Hepatocyte (in vitro differentiated cells): ENCODE measurements at regions not wholly inside any gene's neighbourhood (a gene's known extent, or its start where the extent isn't known, plus 50 kb on each side); places are given as distances from the start of the nearest gene placed in this dataset.

Experiments used
- EZH2 ChIP-seq: fragments of 200-600 bp; sonication (generic); IDR thresholded peaks from 2 replicates; pipeline ENCODE4 v1.6.1; 2016; ENCODE audit warnings: antibody characterized with exemption, mild to moderate bottlenecking, borderline replicate concordance
- EZH2phosphoT487 ChIP-seq: fragments of 200-600 bp; sonication (generic); IDR thresholded peaks from one replicate; pipeline ENCODE4 v1.6.1; 2018; ENCODE audit warnings: antibody characterized with exemption, mild to moderate bottlenecking, low read depth, moderate library complexity; ENCODE audit not compliant: unreplicated experiment, severe bottlenecking
- TF ChIP-seq, protein P1 (sequence below): fragments of 200-600 bp; sonication (generic); IDR thresholded peaks from 2 replicates; pipeline ENCODE4 v1.5.1; 2016; ENCODE audit warnings: antibody characterized with exemption, mild to moderate bottlenecking; ENCODE audit not compliant: poor library complexity

DNA sequence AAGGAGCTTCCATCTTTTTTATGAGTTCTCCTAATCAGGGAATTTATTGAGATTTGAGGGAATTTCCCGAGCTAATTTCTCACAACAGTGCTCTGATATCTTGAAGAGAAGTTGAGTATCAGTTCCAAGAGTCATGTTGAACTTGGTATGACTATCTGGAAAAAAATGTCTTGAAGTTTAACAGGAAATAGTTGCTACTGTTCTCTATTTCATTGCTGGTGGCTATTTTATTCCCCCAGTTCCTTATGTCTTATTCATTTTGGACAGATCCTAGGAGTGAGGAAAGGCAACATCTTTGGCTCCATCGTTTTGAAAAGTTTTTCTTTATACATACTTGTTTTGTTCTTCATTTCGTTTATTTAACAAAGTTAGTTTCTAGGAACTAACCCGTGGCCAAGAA lies 307.8 kb upstream of the AGTR1 start:
- TF ChIP-seq EZH2 (no peak), EZH2phosphoT487 (no peak)
- TF ChIP-seq, protein P1, sequence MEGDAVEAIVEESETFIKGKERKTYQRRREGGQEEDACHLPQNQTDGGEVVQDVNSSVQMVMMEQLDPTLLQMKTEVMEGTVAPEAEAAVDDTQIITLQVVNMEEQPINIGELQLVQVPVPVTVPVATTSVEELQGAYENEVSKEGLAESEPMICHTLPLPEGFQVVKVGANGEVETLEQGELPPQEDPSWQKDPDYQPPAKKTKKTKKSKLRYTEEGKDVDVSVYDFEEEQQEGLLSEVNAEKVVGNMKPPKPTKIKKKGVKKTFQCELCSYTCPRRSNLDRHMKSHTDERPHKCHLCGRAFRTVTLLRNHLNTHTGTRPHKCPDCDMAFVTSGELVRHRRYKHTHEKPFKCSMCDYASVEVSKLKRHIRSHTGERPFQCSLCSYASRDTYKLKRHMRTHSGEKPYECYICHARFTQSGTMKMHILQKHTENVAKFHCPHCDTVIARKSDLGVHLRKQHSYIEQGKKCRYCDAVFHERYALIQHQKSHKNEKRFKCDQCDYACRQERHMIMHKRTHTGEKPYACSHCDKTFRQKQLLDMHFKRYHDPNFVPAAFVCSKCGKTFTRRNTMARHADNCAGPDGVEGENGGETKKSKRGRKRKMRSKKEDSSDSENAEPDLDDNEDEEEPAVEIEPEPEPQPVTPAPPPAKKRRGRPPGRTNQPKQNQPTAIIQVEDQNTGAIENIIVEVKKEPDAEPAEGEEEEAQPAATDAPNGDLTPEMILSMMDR, result no peak
